ENCODE measurements at regions not wholly inside any gene's neighbourhood (a gene's known extent, or its start where the extent isn't known, plus 50 kb on each side); places are given as distances from the start of the nearest gene placed in this dataset.
A peak's percentile ranks its signal among the peaks of the same experiment; 100 is the strongest.

DNA sequence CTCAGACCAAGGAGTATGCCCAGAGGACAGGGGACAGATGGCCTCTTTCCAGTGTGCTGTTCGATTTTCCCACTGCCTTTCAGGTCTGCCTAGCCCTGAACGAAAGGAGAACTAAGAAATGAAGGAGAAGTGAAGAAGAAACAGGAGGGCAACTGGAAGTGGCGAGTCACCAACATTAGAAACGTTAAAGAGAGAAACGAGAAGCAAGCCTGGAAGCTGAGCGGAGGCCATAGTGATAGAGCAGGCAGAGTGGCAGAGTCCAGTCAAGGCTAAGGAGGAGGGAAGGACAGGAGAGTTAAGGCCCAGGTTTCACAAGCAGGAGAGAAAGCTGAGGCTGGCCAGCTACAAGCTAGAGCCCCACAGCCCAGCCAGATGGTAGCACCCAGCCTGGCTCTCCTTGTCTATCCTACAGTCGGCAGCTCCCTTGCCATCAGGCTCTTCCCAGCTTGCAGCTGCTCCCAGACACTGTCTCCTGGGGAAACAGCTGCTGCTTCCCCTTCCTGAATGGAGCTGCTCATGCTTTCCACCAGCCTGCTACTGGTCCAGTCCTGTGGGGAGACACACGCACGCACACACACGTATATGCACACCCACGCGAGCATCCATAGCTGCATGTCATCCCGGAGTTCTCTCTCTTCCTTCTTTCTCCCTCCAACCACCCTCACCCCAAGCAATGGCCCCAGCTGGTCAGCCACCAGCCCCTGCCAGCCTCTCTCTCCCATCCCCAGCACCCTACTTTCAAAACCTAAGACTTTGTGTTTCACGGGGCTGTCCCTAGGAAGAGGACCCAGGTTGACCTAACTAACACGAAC is 139.7 kb upstream of the CCND2 start:
- DNase-seq = no peak

DNA sequence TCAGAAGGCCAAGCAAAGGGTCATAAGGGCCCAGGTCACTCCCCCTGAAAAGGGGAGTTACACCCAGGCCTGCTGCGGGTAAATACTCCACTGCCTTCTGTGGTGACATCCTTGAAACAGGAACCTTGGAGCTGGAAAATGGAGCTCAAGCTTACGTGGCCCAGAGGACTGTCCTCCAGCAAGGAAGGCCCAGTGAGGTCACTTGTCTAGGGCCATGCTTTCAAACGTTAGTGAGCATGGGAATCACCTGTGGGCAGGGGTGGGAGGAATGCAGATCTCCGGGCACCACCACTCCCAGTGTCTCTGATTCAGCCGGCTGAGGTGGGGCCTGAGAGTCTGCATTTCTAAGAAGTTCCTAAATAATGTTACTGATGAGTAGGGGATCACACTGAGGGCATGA is 140.5 kb upstream of the CCND2 start:
- DNase-seq = no peak

- no peak for DNase-seq
These were observed 152.0 kb upstream of the CCND2 start for GRCh38 chr12:4121506-4122020.

DNA sequence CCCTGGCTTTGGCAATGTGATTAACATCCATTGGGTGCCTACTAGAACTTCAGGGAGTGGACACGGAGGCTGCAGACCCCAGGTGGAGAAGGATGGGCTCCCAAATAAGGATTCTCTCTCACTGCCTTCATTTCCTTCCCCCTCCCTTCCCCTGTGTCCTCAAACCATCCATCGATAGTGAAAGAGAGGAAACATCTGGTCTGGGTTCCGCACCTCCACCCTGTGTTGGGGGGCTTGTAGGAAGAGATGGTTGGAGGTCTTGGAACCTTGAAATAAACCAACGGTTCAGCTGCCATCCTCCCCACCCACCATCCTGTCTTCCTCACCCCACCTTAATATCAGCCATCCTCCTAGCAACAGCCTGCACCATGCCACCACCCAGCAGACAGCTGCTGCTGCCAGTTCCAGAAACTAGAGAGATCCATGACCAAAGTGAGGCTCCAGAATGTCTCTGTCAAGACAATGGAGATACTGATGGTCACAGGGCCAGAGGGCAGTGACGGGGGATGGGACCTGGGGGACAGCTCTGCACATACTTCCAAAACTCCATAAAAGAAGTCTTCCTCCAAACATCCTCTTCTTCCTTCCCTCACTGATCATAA is 153.1 kb upstream of the CCND2 start:
- no peak for DNase-seq

- DNase-seq = no peak
These were observed 154.3 kb upstream of the CCND2 start for GRCh38 chr12:4119157-4119761.

DNA sequence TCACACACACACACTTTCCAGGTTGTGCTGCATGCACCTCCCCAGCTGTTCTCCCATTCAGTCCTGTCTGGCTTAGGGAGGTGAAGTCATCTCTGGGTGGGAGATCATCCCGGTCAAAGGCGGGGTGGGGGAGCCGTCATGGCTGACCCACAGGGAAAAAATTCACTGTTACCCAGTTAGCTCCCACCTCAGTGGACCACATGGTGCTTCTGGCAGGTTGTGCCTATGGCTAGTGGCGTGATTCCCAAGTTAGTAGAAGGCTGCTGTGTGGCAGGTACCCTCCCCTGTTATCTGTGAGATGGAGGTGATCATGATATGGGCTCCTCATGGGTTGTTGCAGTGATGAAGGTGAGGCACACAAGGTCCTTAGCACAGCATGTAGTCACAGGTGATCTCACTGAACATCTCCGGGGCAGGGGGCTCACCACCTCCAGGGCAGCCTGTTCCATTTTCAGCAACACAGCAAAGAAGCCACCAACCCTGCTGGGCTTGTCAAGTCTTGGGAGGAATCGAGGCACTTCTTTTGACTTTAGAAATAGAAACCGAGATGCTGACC is 154.9 kb upstream of the CCND2 start:
- DNase-seq = no peak

DNA sequence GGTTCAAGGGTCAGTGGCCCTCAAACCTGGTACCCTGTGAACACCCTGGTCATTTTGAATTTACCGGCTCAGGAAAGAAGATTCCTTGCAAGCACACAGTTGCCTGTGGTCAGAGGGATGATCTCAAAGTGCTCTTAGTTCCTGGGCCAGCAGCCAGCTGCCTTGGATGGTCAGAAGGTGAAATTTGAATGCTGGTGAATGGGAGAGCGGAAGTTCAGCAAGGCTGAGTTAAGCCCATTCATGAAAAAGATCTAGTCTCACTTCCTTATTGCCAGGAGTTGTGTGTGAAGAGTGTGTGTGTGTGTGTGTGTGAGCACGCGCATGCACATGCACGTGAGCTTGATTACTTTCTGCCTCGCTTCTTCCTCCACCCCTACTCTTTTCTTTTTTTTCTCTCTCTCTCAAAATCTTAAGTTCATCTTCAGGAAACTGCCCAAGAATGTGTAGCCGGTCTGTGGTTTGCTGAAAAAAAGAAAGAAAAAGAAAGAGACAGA is 155.5 kb upstream of the CCND2 start:
- DNase-seq = peak; percentile 58

DNA sequence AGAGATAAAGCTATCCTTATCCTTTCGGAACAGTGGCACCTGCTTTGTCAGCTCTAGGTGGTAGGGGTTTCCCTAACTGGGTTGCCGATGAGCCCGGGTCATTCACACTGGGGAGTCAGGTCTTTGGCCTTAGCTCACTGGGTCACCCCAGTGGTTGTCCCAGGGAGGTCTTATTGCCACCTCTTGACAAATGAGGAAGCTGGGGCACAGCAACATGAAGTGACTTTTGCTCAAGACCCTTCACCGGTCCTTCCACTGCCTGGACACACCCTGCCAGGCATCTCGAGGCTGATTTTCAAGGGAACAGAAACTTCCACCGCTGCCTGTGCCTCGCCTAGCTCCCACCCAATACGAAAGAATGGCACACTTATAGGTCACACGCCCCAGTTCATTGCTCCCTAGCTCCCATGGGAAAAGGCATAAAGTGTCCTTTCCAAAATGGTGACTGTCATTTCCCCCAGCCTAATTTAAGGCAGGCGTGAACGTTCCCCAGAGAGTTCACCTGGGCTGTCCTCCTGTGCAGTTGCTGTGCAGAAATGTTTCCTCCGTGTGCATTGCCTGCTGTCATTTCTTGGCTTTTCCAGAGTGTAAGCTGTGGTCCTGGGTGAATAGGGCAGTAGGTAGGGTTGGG is 156.1 kb upstream of the CCND2 start:
- no peak for DNase-seq

DNA sequence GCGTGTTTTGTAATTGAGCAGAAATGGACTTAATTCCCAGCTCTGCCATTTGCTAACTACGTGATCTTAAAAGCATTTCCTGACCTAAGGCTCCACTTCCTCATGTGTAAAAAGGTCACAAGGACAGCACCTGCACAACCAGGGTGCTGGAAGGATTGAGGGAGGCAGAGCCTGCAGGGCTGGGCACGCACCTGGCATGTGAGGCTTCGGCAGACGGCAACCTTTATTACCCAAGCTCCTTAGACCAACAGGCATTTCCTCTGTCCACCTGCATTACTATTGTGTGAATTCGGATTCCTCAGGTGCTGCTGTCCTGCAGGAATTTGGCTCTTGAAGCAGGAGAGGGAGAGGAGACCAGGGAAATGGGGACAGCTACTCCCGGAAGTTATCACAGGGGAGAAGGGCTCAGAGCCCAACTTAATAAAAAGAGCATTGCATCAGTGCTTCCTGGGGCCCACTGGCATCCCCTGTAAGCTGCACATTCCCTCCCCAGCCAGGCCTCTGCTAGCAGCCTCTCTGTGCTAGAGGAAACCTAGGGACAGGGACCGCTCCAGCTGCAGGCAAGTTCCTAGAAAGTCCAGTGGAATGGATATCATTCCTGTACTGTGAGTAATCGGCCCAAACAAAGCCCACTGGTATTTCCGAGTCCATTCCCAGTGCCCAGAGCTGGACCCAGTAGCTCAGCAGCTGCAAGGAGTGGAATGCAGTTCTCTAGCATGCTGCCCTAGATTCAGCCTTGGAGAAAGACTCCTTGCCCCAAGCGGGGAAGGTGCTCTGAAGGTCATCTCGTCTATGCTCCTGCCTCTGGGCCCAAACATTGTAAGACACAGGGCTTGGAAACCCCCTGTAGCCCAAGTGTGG is 157.1 kb upstream of the CCND2 start:
- DNase-seq = peak; percentile 72

GRCh38 chr12:4115570-4115969 is 158.0 kb upstream of the CCND2 start:
- no peak for DNase-seq

- DNase-seq = no peak
These were observed 158.6 kb upstream of the CCND2 start for GRCh38 chr12:4114986-4115385.

DNA sequence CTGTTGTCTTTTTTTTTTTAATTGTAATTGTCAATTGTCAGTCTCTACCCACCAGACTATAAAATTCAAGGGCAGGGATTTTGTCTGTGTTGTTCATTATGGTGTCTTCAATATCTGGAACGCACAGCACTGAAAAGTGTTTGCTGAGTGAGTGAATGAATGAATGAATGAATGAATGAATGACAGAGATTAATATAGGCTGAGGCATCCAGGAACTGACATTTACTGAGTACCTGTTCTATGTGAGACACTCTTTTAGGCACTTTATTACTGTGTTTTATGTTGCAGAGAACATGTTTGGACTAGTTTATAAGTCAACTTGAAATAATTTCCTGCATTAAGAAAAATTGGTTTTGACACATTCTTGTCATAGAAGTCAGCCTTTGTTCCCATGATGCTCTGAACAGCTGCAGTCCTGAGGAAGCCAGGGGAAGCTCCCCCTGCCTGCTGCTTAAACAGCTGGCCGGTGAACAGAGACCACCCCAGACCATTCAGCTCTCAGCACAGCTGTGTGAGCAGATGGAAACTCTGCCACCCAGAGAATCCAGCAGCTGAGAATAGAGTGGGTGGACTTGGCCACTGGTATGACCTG is 160.7 kb upstream of the CCND2 start:
- DNase-seq = peak; percentile 19

DNA sequence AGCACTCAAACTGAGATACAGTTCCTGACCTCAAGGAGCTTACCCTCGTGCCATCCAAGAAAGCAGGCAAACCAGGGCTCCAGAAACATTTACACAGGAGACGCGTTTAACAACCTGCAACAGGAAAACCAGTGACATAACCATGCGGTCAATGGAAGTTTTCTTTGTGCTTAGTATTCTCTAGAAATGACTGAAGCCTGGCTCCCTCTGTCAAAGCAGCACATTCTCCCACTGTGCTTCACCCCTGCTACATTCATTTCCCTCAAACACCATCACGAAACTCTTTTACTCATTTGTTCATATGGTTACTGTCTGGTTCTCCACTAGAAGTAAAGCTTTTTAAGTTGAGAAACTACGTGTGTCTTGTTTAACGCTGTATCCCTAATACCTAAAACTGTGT is 161.3 kb upstream of the CCND2 start:
- no peak for DNase-seq

DNA sequence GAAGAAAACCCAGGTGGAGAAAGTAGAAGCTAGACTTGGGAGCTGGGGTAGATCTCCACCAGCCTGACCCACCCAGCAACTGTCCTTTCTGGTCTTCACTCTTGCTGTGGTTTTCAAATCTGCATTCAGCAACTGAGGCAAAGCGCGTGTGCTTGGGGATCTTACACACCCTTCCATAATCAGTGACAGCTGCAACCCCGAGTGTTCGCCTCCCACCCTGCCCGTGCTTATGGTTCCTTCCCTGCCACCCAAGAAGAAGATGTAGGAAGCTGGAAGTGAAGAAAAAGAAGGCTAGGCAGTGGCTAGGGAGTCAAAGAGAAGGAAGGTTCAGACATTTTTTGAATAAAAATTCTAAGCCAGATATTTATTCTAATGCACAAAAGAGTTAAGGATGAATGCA is 162.6 kb upstream of the CCND2 start:
- no peak for DNase-seq

DNA sequence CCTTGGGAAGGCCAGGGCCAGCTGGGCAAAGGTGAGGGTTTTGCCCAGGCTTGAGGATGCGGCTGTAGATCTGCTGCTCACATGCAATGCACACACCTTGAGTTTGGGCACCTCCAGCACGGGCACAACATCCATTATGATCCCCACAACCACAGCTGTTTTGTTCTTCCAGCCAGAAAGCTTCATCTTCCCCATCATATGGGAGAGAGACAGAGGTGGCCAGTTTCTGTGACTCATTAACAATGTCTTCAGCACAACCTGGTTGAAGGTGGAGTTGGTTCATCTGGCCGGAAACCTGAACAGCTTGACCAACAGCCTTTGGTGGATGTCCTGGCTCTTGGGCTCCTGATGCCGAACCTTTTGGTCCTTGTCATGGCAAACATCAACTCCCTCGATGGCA is 163.7 kb upstream of the CCND2 start:
- no peak for DNase-seq

- peak; percentile 11 for DNase-seq
These were observed 164.7 kb upstream of the CCND2 start for GRCh38 chr12:4108803-4109345.

DNA sequence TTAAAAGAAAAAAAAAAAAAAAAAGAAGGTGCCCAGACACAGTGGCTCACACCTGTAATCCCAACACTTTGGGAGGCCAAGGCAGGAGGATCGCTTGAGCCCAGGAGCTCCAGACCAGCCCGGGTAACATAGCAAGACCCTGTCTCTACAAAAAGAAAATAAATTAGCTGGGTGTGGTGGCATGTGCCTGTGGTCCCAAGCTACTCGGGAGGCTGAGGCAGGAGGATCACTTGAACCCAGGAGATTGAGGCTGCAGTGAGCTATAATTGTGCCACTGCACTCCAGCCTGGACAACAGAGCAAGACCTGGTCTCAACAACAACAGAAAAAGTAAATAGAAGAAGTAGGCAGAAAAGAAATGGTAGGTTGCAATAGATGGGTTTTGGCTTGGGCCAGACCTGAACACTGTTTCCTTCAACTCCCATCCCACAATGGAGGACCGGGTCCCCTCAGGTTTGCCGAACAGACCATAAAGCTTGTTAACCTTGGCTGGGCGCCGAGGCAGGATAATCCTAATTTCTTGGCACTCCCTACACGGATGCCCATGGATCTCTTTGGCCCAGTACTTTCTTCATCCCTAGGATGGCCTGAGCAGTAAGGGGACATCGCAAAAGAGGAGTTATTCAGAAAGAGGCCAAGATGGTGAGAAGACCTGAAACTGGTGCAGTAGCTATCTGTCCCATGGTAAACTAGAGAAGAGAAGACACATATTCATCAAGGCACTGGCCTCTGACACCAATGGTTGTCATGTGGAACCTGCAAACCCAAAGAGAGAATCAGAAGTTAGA is 165.5 kb upstream of the CCND2 start:
- DNase-seq = no peak

DNA sequence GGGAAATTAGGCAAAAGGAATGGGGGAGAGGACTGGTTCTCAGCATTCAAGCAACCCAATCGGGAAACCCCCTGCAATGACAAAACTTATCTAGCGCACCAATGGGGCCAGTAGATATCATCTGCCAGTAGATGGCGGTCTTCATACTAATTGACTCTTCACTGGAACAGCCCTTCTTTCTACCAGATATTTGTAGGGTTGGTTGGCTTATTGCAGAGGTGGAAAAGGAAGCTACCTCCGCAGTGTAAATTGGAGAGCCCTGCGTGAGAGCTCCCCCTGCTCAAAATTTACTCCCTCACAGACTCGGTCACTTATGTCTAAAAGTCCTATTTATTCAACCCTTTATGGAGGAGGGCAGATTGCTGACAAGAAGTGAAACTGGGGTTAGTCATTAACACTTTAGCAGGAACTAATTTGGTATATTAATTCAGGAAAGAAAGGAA is 166.1 kb upstream of the CCND2 start:
- peak; percentile 62 for DNase-seq

DNA sequence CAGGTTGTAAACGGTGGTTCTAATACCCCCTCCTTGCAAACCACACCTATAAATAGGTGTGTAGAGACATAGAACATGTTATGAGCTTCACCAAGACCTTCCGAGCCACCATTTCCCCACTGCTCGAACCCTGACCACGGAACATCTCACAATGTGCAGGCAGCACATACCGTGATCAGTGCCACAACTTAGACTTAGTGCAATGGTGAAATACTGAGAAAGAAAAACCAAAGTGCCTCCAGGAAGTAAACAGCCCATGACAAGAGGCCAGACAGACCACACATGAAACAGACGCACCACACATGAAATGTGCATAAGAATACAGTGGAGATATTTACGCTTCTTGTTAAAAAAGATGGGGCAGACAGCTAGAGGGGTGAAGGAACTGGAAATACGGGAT is 166.9 kb upstream of the CCND2 start:
- no peak for DNase-seq

DNA sequence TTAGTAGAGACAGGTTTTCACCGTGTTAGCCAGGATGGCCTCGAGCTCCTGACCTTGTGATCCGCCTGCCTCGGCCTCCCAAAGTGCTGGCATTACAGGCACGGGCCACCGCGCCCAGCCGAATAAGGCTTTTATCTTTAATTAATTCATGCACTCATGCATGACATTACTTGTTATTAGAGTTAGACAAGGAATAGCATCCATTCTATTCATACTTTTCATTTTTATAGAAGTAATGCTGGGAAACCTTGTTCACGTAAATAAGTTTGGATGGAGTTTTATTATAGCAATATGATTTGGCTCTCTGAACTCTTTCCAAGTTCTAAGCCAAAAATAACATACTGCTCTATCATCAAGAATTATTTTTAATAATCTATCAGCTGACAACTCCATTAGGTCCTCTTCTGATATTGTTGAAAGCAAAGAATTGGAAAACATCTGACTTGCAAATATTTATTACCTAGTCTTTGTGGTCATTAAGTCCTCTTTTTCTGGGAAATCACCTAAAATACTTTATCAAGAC is 168.8 kb upstream of the CCND2 start:
- no peak for DNase-seq
